Suppressor macrophage (primary cell): ENCODE measurements at regions not wholly inside any gene's neighbourhood (a gene's known extent, or its start where the extent isn't known, plus 50 kb on each side); places are given as distances from the start of the nearest gene placed in this dataset.

ENCODE experiments used
- DNase-seq, 4 experiments: peaks; one replicate each; pipeline ENCODE4 v3.0.0-alpha.2; 2020 to 2022

DNA sequence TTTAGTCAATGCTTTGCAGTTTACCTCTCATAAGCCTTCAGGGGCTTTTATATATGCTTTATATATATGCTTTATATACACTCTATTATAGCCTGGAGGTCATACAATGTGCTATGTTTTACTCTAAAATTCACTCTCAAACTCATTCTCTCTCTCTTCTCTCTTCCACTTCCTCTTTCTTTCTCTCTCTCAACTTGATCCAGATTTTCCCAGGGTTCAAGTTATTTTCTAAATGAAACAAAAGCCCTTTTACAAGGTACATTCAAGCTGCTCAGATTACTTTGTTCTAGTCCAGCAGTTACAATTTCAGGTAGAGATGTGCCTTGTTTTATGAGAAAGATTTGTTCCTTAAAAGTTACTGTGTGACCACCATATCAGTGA, 79.6 kb upstream of the ACP3 start:
- no peak for DNase-seq

DNA sequence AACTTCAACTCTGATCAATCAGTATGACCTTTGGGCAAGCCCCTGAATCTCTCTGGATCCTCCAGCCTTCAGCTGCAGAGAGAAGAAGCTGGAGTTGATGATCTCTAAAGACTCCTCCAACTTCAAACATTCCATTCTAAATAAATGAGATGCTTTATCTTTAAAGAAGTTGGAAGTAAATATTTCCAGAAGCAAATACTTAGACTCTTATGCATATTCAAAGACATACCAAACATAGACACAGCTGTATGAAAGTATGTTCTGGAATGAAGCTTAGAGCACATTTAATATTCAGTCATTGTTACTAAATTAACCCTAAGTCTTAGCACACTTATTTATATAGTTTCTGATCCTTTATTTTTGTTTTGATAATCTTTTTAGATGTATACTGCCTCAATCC, 77.6 kb upstream of the ACP3 start:
- DNase-seq: no peak

- DNase-seq: peak in 3 of 4 experiments; percentile 40 to 54 (median 50)
These were observed 75.3 kb upstream of the ACP3 start for GRCh38 chr3:132241776-132242514.

- peak in 2 of 4 experiments; percentile 29 to 33 for DNase-seq
These were observed 74.4 kb upstream of the ACP3 start for GRCh38 chr3:132242790-132243189.

DNA sequence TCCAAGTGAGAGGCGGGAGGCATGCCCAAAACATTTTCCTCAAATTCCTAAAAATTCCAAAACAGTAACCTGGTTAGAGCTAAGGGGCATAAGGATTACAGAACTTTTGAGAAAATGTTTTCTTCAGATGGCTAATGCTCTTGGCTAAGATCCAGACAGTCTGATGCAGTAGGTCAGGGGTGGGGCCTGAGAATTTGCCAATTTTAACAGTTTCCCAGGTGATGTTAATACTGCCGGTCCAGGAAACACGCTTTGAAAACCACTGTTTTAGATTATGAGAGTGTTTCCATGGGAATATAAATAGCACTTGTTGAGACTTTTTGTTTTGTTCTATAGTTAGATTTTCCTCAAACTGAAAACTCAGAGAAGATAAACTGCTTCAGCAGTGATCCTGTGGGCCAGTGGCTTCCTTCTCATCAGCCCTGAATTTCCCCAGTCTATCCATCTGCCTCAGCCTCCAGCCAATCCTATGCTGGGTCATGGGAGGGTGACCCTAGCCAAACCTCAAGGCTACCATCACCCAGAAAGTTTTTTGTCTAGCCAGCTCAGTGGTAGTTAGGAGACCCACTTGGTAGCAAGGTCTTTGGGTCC, 71.6 kb upstream of the ACP3 start:
- DNase-seq: no peak

DNA sequence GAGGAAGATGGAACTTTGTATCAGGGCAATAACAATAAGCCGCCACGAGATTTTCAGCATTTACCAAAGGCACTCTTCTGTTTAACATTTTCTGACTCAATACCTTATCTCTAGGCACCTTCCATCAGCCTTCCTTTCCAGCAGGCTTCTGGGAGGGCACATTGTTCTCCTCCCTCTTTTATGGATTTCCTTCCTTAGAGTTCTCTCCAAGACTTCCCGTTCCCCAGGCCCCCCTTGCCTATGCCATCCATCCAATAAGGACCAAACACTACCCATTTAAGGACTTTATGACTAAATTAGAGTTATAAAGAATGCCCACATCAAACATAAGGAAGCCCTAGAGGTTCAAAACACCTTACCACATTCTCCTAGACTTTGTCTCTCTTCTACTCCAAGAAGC, 71.0 kb upstream of the ACP3 start:
- DNase-seq: no peak

GRCh38 chr3:132247211-132247610, 70.0 kb upstream of the ACP3 start:
- DNase-seq: no peak

GRCh38 chr3:132248490-132248889, 68.7 kb upstream of the ACP3 start:
- DNase-seq: no peak

DNA sequence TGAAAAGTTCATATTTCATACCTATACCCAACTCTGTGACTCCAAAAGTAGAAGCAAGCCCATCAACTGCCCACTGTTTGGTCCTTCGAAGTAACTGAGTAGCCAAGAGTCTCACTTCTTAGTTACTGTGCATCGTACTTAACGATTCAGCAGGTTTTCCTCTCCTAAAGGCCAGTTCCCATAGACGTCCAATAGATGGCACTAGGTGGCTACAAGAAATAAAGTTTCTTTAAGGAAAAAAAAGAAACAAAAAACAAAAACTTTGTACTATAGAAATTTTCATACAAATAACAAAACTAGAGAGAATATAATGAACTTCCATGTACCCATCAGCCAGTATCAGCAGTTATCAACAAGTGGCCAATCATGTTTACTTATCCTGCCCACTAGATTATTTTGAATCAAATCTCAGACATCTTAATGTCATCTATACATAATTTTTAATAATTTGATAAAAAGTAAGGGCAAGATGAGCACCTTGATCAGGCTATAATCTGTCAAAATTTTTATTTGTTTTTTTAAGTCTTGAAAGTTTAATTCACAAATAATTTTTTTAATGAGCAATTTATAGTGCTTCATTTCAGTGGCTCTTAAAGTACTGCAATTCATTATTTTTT, 63.8 kb upstream of the ACP3 start:
- peak; percentile 71 to 87 (median 78) for DNase-seq

DNA sequence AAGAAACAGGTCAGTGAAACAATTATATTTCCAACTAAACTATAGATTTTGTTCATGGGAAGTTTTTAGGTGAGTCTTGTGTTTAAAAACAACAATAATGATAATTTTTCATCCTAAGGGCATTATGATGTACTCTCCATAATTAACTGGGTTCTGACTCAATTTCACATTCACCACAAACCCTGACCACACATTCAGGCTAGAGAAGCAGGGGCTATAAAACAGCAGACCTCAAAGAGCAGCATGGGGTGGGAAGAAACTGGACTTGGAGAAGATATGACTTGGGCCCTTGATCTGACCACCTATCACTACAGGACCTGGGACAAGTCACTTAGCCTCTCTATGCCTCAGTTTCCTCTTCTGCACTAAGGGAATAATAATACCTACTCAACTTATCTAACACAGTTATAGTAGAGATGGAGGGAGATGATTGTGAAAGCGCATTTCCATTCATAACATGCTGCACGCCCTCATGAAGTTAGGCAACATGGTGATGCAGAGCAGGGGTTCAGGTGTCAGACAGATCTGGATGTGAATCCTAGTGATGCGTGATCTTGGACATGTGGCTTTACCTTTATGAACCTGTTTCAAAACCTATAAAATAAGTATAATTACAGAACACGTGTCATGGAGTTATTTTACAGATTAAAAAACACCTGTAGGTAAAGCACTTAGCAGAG, 63.0 kb upstream of the ACP3 start:
- DNase-seq: no peak

- peak; percentile 37 to 78 (median 50) for DNase-seq
These were observed 62.0 kb upstream of the ACP3 start for GRCh38 chr3:132255041-132255745.

- DNase-seq: peak; percentile 78 to 92 (median 85)
These were observed 60.2 kb upstream of the ACP3 start for GRCh38 chr3:132256989-132257388.

DNA sequence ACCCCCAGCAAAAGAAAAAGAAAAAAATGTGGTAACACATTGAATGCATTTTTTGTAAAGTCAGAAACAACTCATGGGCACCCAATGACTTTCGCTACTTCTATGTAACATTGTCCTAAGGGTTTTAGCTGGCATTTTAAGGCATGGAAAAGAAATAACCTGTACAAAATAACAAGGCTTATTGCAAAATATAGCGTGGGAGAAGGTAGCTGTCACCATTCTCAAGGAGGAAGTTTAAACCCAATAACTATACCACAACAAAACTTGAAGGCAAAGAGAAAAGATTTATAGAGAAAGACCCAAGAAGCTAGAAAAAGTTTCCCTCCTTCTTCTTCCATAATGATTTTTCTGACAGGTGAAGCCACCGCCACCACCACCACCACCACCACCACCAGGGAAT, 55.7 kb upstream of the ACP3 start:
- DNase-seq: peak; percentile 23 to 80 (median 51)

GRCh38 chr3:132262305-132262704, 54.9 kb upstream of the ACP3 start:
- no peak for DNase-seq

GRCh38 chr3:132262956-132263355, 54.3 kb upstream of the ACP3 start:
- no peak for DNase-seq

GRCh38 chr3:132265028-132265427, 52.2 kb upstream of the ACP3 start:
- peak in 3 of 4 experiments; percentile 38 to 62 (median 46) for DNase-seq

DNA sequence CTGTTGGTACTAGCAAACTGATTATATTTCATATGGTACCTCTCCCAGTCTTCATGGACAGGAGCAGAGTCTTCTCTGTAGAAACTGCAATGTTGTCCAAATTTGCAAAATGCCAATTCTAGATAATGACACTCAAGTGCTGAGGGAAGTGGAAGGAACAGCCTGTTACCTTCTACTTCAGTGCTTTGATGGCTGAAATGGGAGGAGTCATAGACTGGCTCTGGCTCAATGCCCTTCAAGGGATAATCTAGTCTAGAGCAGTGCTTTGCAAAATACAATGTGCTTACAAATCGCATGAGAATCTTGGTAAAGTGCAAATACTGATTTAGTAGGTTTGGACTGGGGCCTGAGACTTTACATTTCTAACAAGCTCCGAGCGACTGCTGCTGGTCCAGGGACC, 51.7 kb upstream of the ACP3 start:
- DNase-seq: no peak

- no peak for DNase-seq
These were observed 49.7 kb upstream of the ACP3 start for GRCh38 chr3:132267391-132267993.
